HepG2 (cell line): ENCODE measurements at regions not wholly inside any gene's neighbourhood (a gene's known extent, or its start where the extent isn't known, plus 50 kb on each side); places are given as distances from the start of the nearest gene placed in this dataset.

Experiments
- ATAC-seq: fragments of 200-7000 bp; cut with Tn5 transposase; 3 replicates; pipeline ENCODE4 v1.9.1; 2020; ENCODE audit warnings: mild to moderate bottlenecking, moderate library complexity
- BruUV-seq: library from RNA; stranded (reverse); fragments of 400-500 nt; replicated peaks from 2 replicates; lab custom pipeline; 2021; lab: Mats Ljungman, UMichigan
- CTCF ChIA-PET: fragments of 300-600 bp; formaldehyde crosslinking; extraction: SDS; loops from one replicate; lab custom pipeline; 2021; ENCODE audit warnings: low total read pairs, inconsistent platforms, low intra/inter-chr PET ratio; lab: Yijun Ruan, JAX
- POLR2A ChIA-PET: fragments of 350-600 bp; sonication (Branson Sonifier 250); formaldehyde crosslinking; loops from one replicate; lab custom pipeline; 2020; ENCODE audit warnings: antibody characterized with exemption, inconsistent platforms; lab: Yijun Ruan, JAX
- DNase-seq: peaks from one replicate; pipeline ENCODE4 v3.0.0-alpha.2; 2015; ENCODE audit warnings: low spot score
- FAIRE-seq: peaks from 3 replicates; lab custom pipeline; 2011; peaks lifted over from hg19 to GRCh38; lab: Jason Lieb, UNC
- H2AFZ ChIP-seq: one replicate; pipeline ENCODE4 v1.6.1; 2011; ENCODE audit warnings: low read length, inconsistent platforms
- H3K27ac ChIP-seq: fragments of 300-600 bp; 3 replicates; pipeline ENCODE4 v1.8.0; 2011; ENCODE audit warnings: mixed run types, mild to moderate bottlenecking, mixed read lengths, low read length, inconsistent platforms; ENCODE audit not compliant: insufficient read depth; ENCODE audit errors: extremely low read length
- H3K27me3 ChIP-seq, 2 experiments: fragments of 200-600 bp in 1 of 2; 2 replicates in 1 of 2; 3 replicates in 1 of 2; pipeline versions ENCODE4 v1.6.0 to v1.8.0; 2011; ENCODE audit warnings: low read length in 2 of 2, mild to moderate bottlenecking in 2 of 2, moderate library complexity in 2 of 2, inconsistent platforms in 1 of 2; ENCODE audit not compliant: insufficient read depth in 2 of 2, control insufficient read depth in 1 of 2
- H3K36me3 ChIP-seq, 2 experiments: fragments of 200-600 bp in 1 of 2; replicated peaks in 1 of 2; 2 replicates in 1 of 2; 3 replicates in 1 of 2; pipeline versions ENCODE4 v1.5.1 to v1.8.0; 2011; ENCODE audit warnings: low read length in 2 of 2, inconsistent platforms in 1 of 2; ENCODE audit not compliant: insufficient read depth in 2 of 2, control insufficient read depth in 1 of 2
- H3K4me1 ChIP-seq: 2 replicates; pipeline ENCODE4 v1.5.1; 2012; ENCODE audit warnings: low read length, inconsistent platforms; ENCODE audit not compliant: insufficient read depth
- H3K4me2 ChIP-seq: 2 replicates; pipeline ENCODE4 v1.6.0; 2011; ENCODE audit warnings: low read depth, low read length, inconsistent platforms
- H3K4me3 ChIP-seq, 3 experiments: fragments of 200-600 bp in 1 of 3; sonication (generic), shearing (Covaris generic) in 1 of 3; replicated peaks in 1 of 3; 2 replicates each; pipeline ENCODE4 v1.5.1; 2011 to 2016; ENCODE audit warnings: low read length in 3 of 3, inconsistent platforms in 2 of 3, low read depth in 2 of 3, mild to moderate bottlenecking in 2 of 3, control low read depth in 1 of 3, mixed read lengths in 1 of 3; ENCODE audit not compliant: insufficient read depth in 1 of 3
- H3K79me2 ChIP-seq: one replicate; pipeline ENCODE4 v1.6.1; 2011; ENCODE audit warnings: low read length, inconsistent platforms; ENCODE audit not compliant: insufficient read depth
- H3K9ac ChIP-seq: 2 replicates; pipeline ENCODE4 v1.6.0; 2011; ENCODE audit warnings: mild to moderate bottlenecking, low read depth, low read length, inconsistent platforms; ENCODE audit not compliant: insufficient read depth
- H3K9me3 ChIP-seq: 2 replicates; pipeline ENCODE4 v1.5.1; 2012; ENCODE audit warnings: mild to moderate bottlenecking, low read length
- H4K20me1 ChIP-seq: 2 replicates; pipeline ENCODE4 v1.6.0; 2011; ENCODE audit warnings: inconsistent platforms, mild to moderate bottlenecking, low read length, moderate library complexity; ENCODE audit not compliant: insufficient read depth
- RAD51 ChIP-seq: fragments of 450-650 bp; IDR thresholded peaks from 2 replicates; pipeline ENCODE4 v1.6.1; 2016; ENCODE audit warnings: borderline replicate concordance
- SAP130 ChIP-seq: IDR thresholded peaks from 2 replicates; pipeline ENCODE4 v1.6.1; 2016; ENCODE audit warnings: low read depth
- ZBTB7A ChIP-seq: sonication (generic); formaldehyde crosslinking; IDR thresholded peaks from 2 replicates; pipeline ENCODE4 v1.8.0; 2022; ENCODE audit warnings: mild to moderate bottlenecking, missing genetic modification reagents
- ZKSCAN5 ChIP-seq: sonication (generic); formaldehyde crosslinking; IDR thresholded peaks from 2 replicates; pipeline ENCODE4 v1.5.1; 2020; ENCODE audit warnings: mild to moderate bottlenecking, missing genetic modification reagents
- ZMAT3 ChIP-seq: sonication (generic); formaldehyde crosslinking; conservative IDR thresholded peaks from 2 replicates; pipeline ENCODE4 v1.7.0; 2021; ENCODE audit warnings: missing genetic modification reagents
- ZNF10 ChIP-seq: sonication (generic); formaldehyde crosslinking; IDR thresholded peaks from 2 replicates; pipeline ENCODE4 v1.4.0; 2020; ENCODE audit warnings: mild to moderate bottlenecking, low read depth, missing genetic modification reagents, borderline replicate concordance
- ZNF616 ChIP-seq: sonication (generic); formaldehyde crosslinking; IDR thresholded peaks from 2 replicates; pipeline ENCODE4 v1.5.0; 2020; ENCODE audit warnings: low read depth, mild to moderate bottlenecking, missing genetic modification reagents
- ZNF691 ChIP-seq: sonication (generic); formaldehyde crosslinking; IDR thresholded peaks from 2 replicates; pipeline ENCODE4 v1.4.0; 2020; ENCODE audit warnings: missing genetic modification reagents, low read depth, mild to moderate bottlenecking, borderline replicate concordance
- WGBS: methylation state at CpG from one replicate; pipeline ENCODE4 v1.1.6; 2017; ENCODE audit warnings: low lambda C conversion rate; 5-methylcytosine and 5-hydroxymethylcytosine counted together
- in situ Hi-C: cut with HindIII; loops from 2 replicates; pipeline ENCODE4 v1.10.0; 2017; ENCODE audit warnings: low pct_unique_long_range_greater_than_20kb; ENCODE audit not compliant: extremely low pct_ligation_motif_present
- intact Hi-C: fragments of 100-400 bp; cut with micrococcal nuclease; formaldehyde crosslinking; loops from one replicate; pipeline ENCODE4 v1.10.0; 2022; ENCODE audit not compliant: unreplicated experiment

- ChIA-PET POLR2A (no interaction called here), CTCF (no interaction called here)
- DNase-seq (no peak), ATAC-seq (no peak), FAIRE-seq (no peak)
- H2AFZ ChIP-seq: no peak overlapping the region
- H3K4me2 ChIP-seq: no peak overlapping the region
- TF ChIP-seq ZKSCAN5 (CRISPR knock-in tag) (no peak), SAP130 (CRISPR knock-in tag) (no peak), ZNF691 (CRISPR knock-in tag) (no peak)
- no TSS peak for BruUV-seq
- H3K27me3 ChIP-seq: no peaks in the 10 kb centered on the region
- in situ Hi-C loops: no loop called here
- H4K20me1 ChIP-seq: no peaks in the 10 kb centered on the region
- no peak overlapping the region for H3K9ac ChIP-seq
- intact Hi-C loops: no loop called here
- H3K4me3 ChIP-seq: no peak overlapping the region
- no peak overlapping the region for H3K27ac ChIP-seq
- H3K9me3 ChIP-seq: no peaks in the 10 kb centered on the region
- 6% methylated on average over 3 of the region's 3 CpGs for WGBS
- no peaks in the 10 kb centered on the region for H3K36me3 ChIP-seq
- H3K4me1 ChIP-seq: no peaks in the 10 kb centered on the region
- H3K79me2 ChIP-seq: no peaks in the 10 kb centered on the region
Observed at GRCh38 chr5:51734677-51735076, 351.4 kb downstream of the ISL1 start.

- H3K4me2 ChIP-seq: no peak overlapping the region
- ATAC-seq (no peak), FAIRE-seq (no peak), DNase-seq (no peak)
- H3K27ac ChIP-seq: no peak overlapping the region
- BruUV-seq: no TSS peak
- H3K4me1 ChIP-seq: no peaks in the 10 kb centered on the region
- in situ Hi-C loops: no loop called here
- H3K79me2 ChIP-seq: no peaks in the 10 kb centered on the region
- CTCF ChIA-PET: no interaction called here
- H3K36me3 ChIP-seq: no peaks in the 10 kb centered on the region
- H3K4me3 ChIP-seq: no peak overlapping the region
- H3K27me3 ChIP-seq: no peaks in the 10 kb centered on the region
- POLR2A ChIA-PET: no interaction called here
- no peaks in the 10 kb centered on the region for H4K20me1 ChIP-seq
- H3K9me3 ChIP-seq: no peaks in the 10 kb centered on the region
- no peak overlapping the region for H2AFZ ChIP-seq
- intact Hi-C loops: no loop called here
- TF ChIP-seq RAD51 (no peak), ZNF10 (CRISPR knock-in tag) (no peak), ZMAT3 (CRISPR knock-in tag) (no peak), ZNF616 (no peak), ZBTB7A (CRISPR knock-in tag) (no peak)
- no peak overlapping the region for H3K9ac ChIP-seq
Observed at GRCh38 chr5:51746023-51746422, 362.8 kb downstream of the ISL1 start.
